ENCODE measurements at regions not wholly inside any gene's neighbourhood (a gene's known extent, or its start where the extent isn't known, plus 50 kb on each side); places are given as distances from the start of the nearest gene placed in this dataset.

- H2AFZ ChIP-seq (ENCODE audit: low read depth, low read length, severe bottlenecking): no peak overlapping the region
- H4K20me1 ChIP-seq (ENCODE audit: low read depth, low read length): no peaks in the 10 kb centered on the region
- no peaks in the 10 kb centered on the region for H3F3A ChIP-seq (ENCODE audit: insufficient read depth)
- TF ChIP-seq EZH2phosphoT487 (conservative IDR thresholded peaks at IDR 0.05; ENCODE audit: low read length): no peak
- TF ChIP-seq CTCF (IDR thresholded peaks at IDR 0.05; ENCODE audit: insufficient read depth, low read length, poor library complexity, severe bottlenecking): no peak
- no peak overlapping the region for H3K4me3 ChIP-seq (ENCODE audit: insufficient read depth, low read length, poor library complexity, severe bottlenecking)
- no peaks in the 10 kb centered on the region for H3K36me3 ChIP-seq (ENCODE audit: low read length)
- no peak overlapping the region for H3K9ac ChIP-seq (ENCODE audit: low read length)
- no peak overlapping the region for H3K27ac ChIP-seq (ENCODE audit: low read depth, low read length)
- no peak overlapping the region for H3K4me2 ChIP-seq (ENCODE audit: low read depth, low read length, poor library complexity, severe bottlenecking)
- no peaks in the 10 kb centered on the region for H3K9me3 ChIP-seq (ENCODE audit: insufficient read depth, low read length)
- H3K79me2 ChIP-seq (ENCODE audit: insufficient read depth, low read length): no peaks in the 10 kb centered on the region
- no peaks in the 10 kb centered on the region for H3K9me2 ChIP-seq (replicated peaks; ENCODE audit: insufficient read depth, low read length)
- no peaks in the 10 kb centered on the region for H3K27me3 ChIP-seq (ENCODE audit: low read length)
Observed at GRCh38 chr14:101134851-101135433, 231.4 kb upstream of the RTL1 start.

GRCh38 chr14:101135796-101136742, 232.5 kb upstream of the RTL1 start:
- no peaks in the 10 kb centered on the region for H3F3A ChIP-seq (ENCODE audit: insufficient read depth)
- no peak overlapping the region for H3K27ac ChIP-seq (ENCODE audit: low read depth, low read length)
- H3K27me3 ChIP-seq (ENCODE audit: low read length): no peaks in the 10 kb centered on the region
- no peaks in the 10 kb centered on the region for H3K79me2 ChIP-seq (ENCODE audit: insufficient read depth, low read length)
- H3K9me3 ChIP-seq (ENCODE audit: insufficient read depth, low read length): no peaks in the 10 kb centered on the region
- H3K9ac ChIP-seq (ENCODE audit: low read length): no peak overlapping the region
- no peak overlapping the region for H3K4me2 ChIP-seq (ENCODE audit: low read depth, low read length, poor library complexity, severe bottlenecking)
- H4K20me1 ChIP-seq (ENCODE audit: low read depth, low read length): no peaks in the 10 kb centered on the region
- no peak overlapping the region for H2AFZ ChIP-seq (ENCODE audit: low read depth, low read length, severe bottlenecking)
- H3K4me3 ChIP-seq (ENCODE audit: insufficient read depth, low read length, poor library complexity, severe bottlenecking): no peak overlapping the region
- no peaks in the 10 kb centered on the region for H3K9me2 ChIP-seq (replicated peaks; ENCODE audit: insufficient read depth, low read length)
- H3K36me3 ChIP-seq (ENCODE audit: low read length): no peaks in the 10 kb centered on the region; the same call in 1 of the 2 replicates
- no peak for TF ChIP-seq EZH2phosphoT487 (conservative IDR thresholded peaks at IDR 0.05; ENCODE audit: low read length)
- TF ChIP-seq CTCF (IDR thresholded peaks at IDR 0.05; ENCODE audit: insufficient read depth, low read length, poor library complexity, severe bottlenecking): no peak

DNA sequence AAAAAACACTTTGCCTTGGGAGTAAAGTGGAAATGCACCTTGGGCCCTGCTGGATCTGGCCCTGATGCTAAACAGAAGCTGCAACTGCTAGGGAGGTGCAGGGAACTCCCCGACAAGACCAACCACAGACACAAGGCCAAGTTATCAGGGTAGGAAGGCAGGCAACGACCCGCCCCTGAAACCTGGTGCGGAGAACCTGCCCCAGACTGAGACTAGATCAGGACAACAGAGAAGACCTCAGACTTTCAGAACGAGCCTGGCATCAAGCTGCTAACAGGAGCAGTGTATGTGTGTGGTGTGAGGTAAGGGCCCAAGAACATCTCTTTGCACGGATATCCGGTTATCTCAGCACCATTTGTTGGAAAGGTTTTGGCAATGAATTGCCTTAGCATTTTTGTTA, 233.7 kb upstream of the RTL1 start:
- Histone ChIP-seq H3K27ac (ENCODE audit: low read depth, low read length) (no peak overlapping the region), H4K20me1 (ENCODE audit: low read depth, low read length) (no peaks in the 10 kb centered on the region), H3K27me3 (ENCODE audit: low read length) (no peaks in the 10 kb centered on the region), H2AFZ (ENCODE audit: low read depth, low read length, severe bottlenecking) (no peak overlapping the region), H3K9ac (ENCODE audit: low read length) (no peak overlapping the region), H3K4me2 (ENCODE audit: low read depth, low read length, poor library complexity, severe bottlenecking) (no peak overlapping the region), H3F3A (ENCODE audit: insufficient read depth) (no peaks in the 10 kb centered on the region), H3K9me3 (ENCODE audit: insufficient read depth, low read length) (peaks cover 8% of the 10 kb centered on the region; the same call in 1 of the 2 replicates), H3K4me3 (ENCODE audit: insufficient read depth, low read length, poor library complexity, severe bottlenecking) (no peak overlapping the region), H3K9me2 (replicated peaks; ENCODE audit: insufficient read depth, low read length) (no peaks in the 10 kb centered on the region), H3K79me2 (ENCODE audit: insufficient read depth, low read length) (no peaks in the 10 kb centered on the region), H3K36me3 (ENCODE audit: low read length) (peaks cover 2% of the 10 kb centered on the region; the same call in 1 of the 2 replicates)
- TF ChIP-seq CTCF (IDR thresholded peaks at IDR 0.05; ENCODE audit: insufficient read depth, low read length, poor library complexity, severe bottlenecking) (no peak), EZH2phosphoT487 (conservative IDR thresholded peaks at IDR 0.05; ENCODE audit: low read length) (no peak)
